ENCODE measurements at regions not wholly inside any gene's neighbourhood (a gene's known extent, or its start where the extent isn't known, plus 50 kb on each side); places are given as distances from the start of the nearest gene placed in this dataset.
"Not testable (repeated sequence)": the region's sequence is repeated elsewhere in the genome, so short reads cannot be mapped to it uniquely, and the experiment has no call there.

DNA sequence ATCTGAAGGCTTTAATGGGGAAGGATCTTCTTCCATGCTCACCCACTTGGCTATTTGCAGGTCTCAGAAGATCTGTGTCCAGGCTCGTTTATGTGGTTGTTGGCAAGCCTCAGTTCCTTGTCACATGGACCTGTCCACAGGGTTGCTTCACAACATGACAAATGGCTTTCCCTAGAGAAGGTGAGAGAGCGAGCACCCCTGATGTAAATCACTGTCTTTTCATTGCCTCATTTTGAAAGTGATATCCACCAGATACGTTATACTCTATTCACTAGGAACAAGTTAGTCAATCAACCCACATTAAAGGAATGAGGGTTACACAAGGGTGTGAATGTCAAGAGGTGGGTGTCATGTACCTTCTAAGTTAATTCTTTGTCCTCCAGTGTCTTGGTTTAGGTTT is 433.3 kb downstream of the RPS6KC1 start:
- POLR2A ChIA-PET = no interaction called here
- H3K9me3 Mint-ChIP-seq = no peaks in the 10 kb centered on the region
- no peaks in the 10 kb centered on the region for H3K4me1 Mint-ChIP-seq
- no peaks in the 10 kb centered on the region for H3K36me3 Mint-ChIP-seq
- DNase-seq (no peak), ATAC-seq (ENCODE audit: low read depth) (no peak)
- no peak overlapping the region for H3K27ac Mint-ChIP-seq
- H3K27me3 Mint-ChIP-seq = peaks cover 1% of the 10 kb centered on the region
- H3K4me3 Mint-ChIP-seq = no peak overlapping the region

DNA sequence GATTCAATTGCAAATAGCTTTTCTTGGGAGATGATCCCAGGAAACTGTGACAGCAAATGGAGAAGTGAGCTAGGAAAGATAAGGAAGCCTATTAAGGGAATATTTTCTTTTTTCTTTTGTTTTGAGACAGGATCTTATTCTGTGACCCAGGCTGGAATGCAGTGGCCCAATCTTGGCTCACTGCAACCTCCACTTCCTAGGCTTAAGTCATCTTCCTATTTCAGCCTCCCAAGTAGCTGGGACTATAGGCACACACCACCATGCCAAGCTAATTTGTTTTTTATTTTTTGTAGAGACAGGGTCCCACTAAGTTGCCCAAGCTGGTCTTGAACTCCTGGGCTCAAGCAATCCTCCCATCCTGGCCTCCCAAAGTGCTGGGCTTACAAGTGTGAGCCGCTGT is 433.7 kb downstream of the RPS6KC1 start:
- Mint-ChIP-seq H3K9me3 (no peaks in the 10 kb centered on the region), H3K27me3 (no peaks in the 10 kb centered on the region), H3K36me3 (no peaks in the 10 kb centered on the region), H3K27ac (no peak overlapping the region), H3K4me1 (no peaks in the 10 kb centered on the region), H3K4me3 (no peak overlapping the region)
- ATAC-seq (ENCODE audit: low read depth) = no peak
- DNase-seq = no peak
- POLR2A ChIA-PET = no interaction called here

DNA sequence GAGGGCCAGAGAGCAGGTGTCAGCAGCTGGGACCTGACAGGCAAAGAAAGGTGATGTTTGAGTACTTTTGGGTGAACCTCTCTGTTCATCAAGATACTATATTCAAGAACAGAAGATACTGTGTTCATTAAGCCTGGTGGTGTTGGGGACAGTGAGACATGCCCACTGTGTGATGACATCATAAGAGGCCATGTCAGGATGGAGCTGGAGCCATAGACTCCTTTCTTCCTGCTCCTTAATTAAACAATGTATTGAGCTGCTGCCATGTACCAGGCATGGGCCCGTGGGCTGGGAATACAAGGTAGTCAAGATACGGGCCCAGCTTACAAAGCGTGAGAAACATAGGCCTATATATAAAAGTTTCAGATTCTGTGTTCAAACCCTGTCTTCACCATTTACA is 435.4 kb downstream of the RPS6KC1 start:
- Mint-ChIP-seq H3K9me3 (no peaks in the 10 kb centered on the region), H3K27ac (no peak overlapping the region)

DNA sequence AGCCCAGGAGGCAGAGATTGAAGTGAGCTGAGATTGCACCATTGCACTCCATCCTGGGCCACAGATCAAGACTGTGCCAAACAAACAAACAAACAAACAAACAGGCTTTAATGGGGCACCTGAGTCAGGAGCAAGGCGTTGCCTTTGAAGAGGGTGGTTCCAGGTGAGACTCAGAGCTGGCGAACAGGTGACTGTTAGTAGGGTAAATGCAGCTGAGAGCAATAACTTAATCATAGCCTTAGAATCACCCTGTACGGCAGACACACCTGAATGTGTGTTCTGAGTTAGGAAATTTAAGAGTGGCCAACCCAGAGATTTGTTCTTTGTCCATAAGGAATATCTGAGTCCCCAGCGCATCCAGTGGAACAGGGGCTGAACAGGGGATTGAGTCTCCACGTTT is 440.4 kb downstream of the RPS6KC1 start:
- no peak overlapping the region for H3K4me3 Mint-ChIP-seq
- no peaks in the 10 kb centered on the region for H3K9me3 Mint-ChIP-seq
- POLR2A ChIA-PET = no interaction called here
- no peaks in the 10 kb centered on the region for H3K36me3 Mint-ChIP-seq
- DNase-seq (no peak), ATAC-seq (ENCODE audit: low read depth) (no peak)
- no peaks in the 10 kb centered on the region for H3K27me3 Mint-ChIP-seq
- no peak overlapping the region for H3K27ac Mint-ChIP-seq
- H3K4me1 Mint-ChIP-seq = no peaks in the 10 kb centered on the region

More for the DNA sequence above, 435.4 kb downstream of the RPS6KC1 start:
- ATAC-seq (ENCODE audit: low read depth) = no peak
- no peak for DNase-seq
- POLR2A ChIA-PET = no interaction called here
- H3K4me3 Mint-ChIP-seq = no peak overlapping the region
- H3K27me3 Mint-ChIP-seq = no peaks in the 10 kb centered on the region
- no peaks in the 10 kb centered on the region for H3K4me1 Mint-ChIP-seq
- H3K36me3 Mint-ChIP-seq = no peaks in the 10 kb centered on the region

DNA sequence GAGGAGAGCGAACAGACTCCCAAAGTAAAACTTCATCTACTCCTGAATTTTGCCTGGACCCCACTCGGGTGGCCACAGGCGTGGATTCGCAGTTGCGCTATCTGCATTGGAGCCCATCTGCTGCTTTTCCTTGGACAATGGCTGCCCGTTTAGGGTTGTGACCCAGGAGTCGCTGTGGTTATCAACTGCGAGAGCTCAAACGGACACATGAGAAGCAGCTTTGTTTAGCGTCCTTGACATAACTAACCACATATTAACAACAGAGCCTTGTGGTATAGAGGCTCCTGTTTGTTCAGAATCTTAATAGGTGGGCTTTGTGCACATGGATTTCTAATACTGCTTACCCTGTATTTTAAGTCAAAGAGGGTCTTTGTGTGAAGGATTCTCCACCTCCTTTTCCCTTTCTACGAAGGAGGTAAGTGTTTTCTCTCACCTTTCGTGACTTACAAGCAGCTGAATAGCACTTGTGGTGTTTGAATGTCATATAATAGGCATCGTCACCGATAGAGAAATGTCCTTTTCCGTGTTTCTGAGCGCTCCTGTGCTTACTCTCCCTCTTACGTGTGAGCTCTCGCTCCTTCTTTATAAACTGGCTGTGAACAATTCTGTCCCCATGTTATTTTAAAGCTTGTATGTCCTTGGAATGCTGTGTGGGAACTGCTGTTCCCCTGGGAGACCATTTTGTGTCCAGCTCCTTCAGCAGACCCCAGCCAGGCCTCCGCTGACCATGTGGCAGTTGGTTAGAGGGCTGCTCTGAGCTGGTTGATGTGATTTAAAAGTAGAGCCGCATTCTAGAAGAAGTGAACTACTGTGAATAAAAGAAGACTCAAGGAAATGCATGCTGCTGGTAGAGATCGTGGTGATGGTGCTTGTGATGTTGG is 441.4 kb downstream of the RPS6KC1 start:
- DNase-seq = no peak
- Mint-ChIP-seq H3K36me3 (no peaks in the 10 kb centered on the region), H3K4me3 (no peak overlapping the region), H3K9me3 (no peaks in the 10 kb centered on the region), H3K27me3 (no peaks in the 10 kb centered on the region), H3K4me1 (no peaks in the 10 kb centered on the region), H3K27ac (no peak overlapping the region)
- ATAC-seq (ENCODE audit: low read depth) = no peak
- POLR2A ChIA-PET = no interaction called here

DNA sequence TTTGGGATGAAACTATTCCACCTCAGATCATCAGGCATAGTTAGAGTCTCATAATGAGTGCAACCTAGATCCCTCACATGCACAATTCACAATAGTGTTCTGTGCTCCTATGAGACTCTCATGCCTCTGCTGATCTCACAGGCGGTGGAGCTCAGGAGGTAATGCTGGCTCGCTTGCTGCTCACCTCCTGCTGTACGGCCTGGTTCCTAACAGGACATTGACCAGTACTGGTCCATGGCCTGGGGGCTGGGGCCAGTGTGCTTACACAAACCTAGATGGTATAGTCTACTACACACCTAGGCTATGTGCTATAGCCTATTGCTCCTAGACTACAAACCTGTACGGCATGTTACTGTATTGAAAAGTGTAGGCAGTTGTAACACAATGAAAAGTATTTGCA is 448.4 kb downstream of the RPS6KC1 start:
- POLR2A ChIA-PET = no interaction called here
- ATAC-seq (ENCODE audit: low read depth) = no peak
- no peaks in the 10 kb centered on the region for H3K36me3 Mint-ChIP-seq
- H3K4me1 Mint-ChIP-seq = no peaks in the 10 kb centered on the region
- no peaks in the 10 kb centered on the region for H3K27me3 Mint-ChIP-seq
- no peak overlapping the region for H3K27ac Mint-ChIP-seq
- H3K4me3 Mint-ChIP-seq = no peak overlapping the region
- no peak for DNase-seq
- H3K9me3 Mint-ChIP-seq = no peaks in the 10 kb centered on the region

DNA sequence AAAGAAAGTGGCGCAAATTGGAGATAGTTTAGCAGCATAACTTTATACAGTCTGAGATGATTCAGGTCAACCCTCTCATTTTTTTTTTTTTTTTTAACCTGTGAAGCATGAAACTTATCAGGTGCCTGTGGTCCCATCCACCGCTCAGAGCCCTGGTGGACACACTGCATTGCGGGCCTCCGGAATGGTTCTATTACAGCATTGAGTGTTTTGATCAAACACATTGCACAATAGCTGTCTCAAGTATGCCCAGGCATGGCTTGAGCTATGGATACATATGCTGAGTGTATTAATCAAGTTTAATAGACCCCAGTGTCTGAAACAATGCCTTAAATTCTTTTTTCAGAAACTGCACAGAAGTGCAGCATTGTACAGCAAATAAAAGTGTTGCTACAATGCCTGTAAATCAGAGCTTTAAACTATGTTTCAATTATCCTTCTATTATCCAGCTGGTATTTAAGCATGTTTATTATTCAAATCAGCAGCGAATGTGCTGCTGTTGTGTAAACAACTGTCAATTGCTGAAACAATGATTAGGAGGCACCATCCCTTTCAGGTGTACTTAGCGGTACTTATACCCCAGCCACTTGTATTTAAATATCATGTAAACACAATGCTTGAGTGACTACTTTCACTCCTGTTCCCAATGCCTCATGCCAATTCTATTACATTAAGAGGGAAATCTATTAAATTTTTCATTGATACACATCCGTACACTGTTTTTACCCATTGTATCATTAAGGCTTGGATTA is 456.6 kb downstream of the RPS6KC1 start:
- no peak for ATAC-seq (ENCODE audit: low read depth)
- Mint-ChIP-seq H3K27ac (no peak overlapping the region), H3K36me3 (no peaks in the 10 kb centered on the region), H3K4me3 (no peak overlapping the region), H3K9me3 (no peaks in the 10 kb centered on the region), H3K4me1 (no peaks in the 10 kb centered on the region), H3K27me3 (no peaks in the 10 kb centered on the region)
- POLR2A ChIA-PET = no interaction called here
- no peak for DNase-seq

DNA sequence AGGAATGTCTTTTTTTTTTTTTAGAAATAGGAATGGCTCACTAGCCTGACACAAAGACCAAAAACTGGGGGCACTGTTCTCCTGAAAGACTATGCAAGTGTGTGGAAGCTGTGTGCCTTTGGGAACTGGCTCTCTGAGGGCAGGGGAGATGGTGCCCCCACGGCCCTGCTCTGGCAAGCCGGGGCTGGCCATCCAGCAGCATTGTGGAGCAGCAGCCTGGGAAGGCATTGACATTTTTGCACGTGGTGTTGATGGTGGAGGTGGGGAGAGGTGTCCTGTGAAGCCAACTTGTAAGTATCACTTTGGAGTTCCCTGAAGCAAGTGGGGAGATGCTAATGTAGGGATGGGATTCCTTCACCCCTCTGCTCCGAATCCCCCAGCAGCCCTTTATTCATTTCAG is 460.1 kb downstream of the RPS6KC1 start:
- Mint-ChIP-seq H3K36me3 (no peaks in the 10 kb centered on the region), H3K4me3 (no peak overlapping the region), H3K27ac (no peak overlapping the region), H3K9me3 (no peaks in the 10 kb centered on the region), H3K4me1 (no peaks in the 10 kb centered on the region), H3K27me3 (no peaks in the 10 kb centered on the region)
- DNase-seq (no peak), ATAC-seq (ENCODE audit: low read depth) (no peak)
- POLR2A ChIA-PET = no interaction called here

DNA sequence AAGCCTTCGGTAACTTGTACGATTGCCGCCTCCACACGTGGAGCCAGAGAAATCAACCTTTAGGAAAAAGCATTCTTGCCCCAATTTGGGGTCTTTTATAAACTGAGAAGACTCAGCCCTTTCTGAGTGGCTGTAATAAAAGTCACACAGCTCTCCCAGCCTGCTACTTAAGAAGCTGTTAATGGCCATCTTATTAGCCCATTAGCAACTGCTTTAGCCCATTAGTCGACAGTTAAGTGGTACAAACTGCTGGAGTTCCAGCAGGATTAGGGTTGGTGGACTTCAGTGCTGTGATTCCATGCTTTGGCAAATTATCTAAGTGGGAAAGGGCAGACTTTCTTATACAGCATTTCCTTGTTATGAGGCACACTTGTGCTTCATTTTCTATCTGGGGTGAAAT is 461.3 kb downstream of the RPS6KC1 start:
- Mint-ChIP-seq H3K27ac (no peak overlapping the region), H3K9me3 (no peaks in the 10 kb centered on the region), H3K4me1 (no peaks in the 10 kb centered on the region), H3K36me3 (no peaks in the 10 kb centered on the region), H3K4me3 (no peak overlapping the region), H3K27me3 (no peaks in the 10 kb centered on the region)
- ATAC-seq (ENCODE audit: low read depth) (no peak), DNase-seq (no peak)
- POLR2A ChIA-PET = no interaction called here

DNA sequence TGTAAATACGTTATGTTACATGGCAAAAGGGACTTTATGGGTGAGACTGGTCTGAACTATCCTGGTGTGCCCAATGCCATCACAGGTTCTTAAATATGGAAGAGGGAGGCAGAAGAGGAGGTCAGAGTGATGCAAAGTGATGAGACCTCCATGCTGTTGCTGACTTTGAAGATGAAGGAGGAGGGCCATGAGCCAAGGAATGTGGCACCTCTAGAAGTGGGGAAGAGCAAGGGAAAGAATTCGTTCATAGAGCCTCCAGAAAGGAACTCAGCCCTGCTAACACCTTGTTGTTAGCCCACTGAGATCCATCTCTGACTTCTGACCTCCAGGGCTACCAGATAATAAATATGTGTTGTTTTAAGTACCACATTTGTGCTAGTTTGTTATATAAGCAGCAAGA is 462.0 kb downstream of the RPS6KC1 start:
- H3K36me3 Mint-ChIP-seq = no peaks in the 10 kb centered on the region
- H3K27me3 Mint-ChIP-seq = no peaks in the 10 kb centered on the region
- H3K4me3 Mint-ChIP-seq = no peak overlapping the region
- H3K27ac Mint-ChIP-seq = no peak overlapping the region
- POLR2A ChIA-PET = no interaction called here
- no peaks in the 10 kb centered on the region for H3K9me3 Mint-ChIP-seq
- DNase-seq (no peak), ATAC-seq (ENCODE audit: low read depth) (no peak)
- H3K4me1 Mint-ChIP-seq = no peaks in the 10 kb centered on the region

DNA sequence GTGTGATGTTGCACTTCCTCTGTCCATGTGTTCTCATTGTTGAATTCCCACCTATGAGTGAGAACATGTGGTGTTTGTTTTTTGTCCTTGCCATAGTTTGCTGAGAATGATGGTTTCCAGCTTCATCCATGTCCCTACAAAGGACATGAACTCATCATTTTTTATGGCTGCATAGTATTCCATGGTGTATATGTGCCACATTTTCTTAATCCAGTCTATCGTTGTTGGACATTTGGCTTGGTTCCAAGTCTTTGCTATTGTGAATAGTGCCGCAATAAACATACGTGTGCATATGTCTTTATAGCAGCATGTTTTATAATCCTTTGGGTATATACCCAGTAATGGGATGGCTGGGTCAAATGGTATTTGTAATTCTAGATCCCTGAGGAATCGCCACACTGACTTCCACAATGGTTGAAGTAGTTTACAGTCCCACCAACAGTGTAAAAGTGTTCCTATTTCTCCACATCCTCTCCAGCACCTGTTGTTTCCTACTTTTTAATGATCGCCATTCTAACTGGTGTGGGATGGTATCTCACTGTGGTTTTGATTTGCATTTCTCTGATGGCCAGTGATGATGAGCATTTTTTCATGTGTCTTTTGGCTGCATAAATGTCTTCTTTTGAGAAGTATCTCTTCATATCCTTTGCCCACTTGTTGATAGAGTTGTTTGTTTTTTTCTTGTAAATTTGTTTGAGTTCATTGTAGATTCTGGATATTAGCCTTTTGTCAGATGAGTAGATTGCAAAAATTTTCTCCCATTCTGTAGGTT is 463.6 kb downstream of the RPS6KC1 start:
- H3K4me1 Mint-ChIP-seq; H3K4me3 Mint-ChIP-seq; POLR2A ChIA-PET; H3K9me3 Mint-ChIP-seq; DNase-seq; ATAC-seq (ENCODE audit: low read depth); H3K27ac Mint-ChIP-seq; H3K27me3 Mint-ChIP-seq; H3K36me3 Mint-ChIP-seq: not testable (repeated sequence)

DNA sequence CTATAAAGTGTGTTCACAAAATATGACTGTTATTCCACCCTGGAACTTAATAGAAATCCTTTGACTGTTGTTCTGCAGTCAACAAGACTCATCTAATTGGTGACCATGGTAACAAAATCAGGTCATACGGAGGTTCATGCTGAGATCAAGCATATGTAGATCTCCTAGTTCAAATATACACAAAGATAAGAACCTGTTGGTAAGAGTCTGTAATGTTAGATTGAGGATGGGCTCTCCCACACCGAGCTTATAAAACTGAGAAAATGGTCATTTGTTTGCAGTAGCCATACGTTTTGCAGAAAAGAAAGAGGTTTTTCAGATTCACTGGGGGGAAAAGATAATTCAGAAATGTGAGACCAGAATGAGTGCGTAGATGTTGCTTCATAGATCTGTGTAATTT is 468.1 kb downstream of the RPS6KC1 start:
- Mint-ChIP-seq H3K36me3 (no peaks in the 10 kb centered on the region), H3K4me1 (no peaks in the 10 kb centered on the region), H3K4me3 (no peak overlapping the region), H3K9me3 (peaks cover 4% of the 10 kb centered on the region), H3K27me3 (no peaks in the 10 kb centered on the region), H3K27ac (no peak overlapping the region)
- DNase-seq (no peak), ATAC-seq (ENCODE audit: low read depth) (no peak)
- POLR2A ChIA-PET = no interaction called here

DNA sequence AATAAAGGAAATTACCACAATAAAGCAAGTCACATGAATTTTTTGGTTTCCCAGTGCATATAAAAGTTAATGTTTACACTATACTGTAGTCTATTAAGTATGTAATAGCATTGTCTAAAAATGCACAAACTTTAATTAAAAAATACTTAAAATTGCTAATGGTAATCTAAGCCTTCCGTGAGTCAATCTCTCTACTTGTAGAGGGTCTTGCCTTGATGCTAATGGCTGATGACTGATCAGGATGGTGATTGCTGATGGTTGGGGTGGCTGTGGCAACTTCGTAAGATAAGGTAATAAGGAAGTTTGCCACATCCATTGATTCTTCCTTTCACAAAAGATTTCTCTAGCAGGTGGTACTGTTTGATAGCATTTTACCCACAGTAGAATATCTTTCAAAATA is 466.6 kb upstream of the PROX1 start:
- DNase-seq (no peak), ATAC-seq (ENCODE audit: low read depth) (no peak)
- H3K4me1 Mint-ChIP-seq = no peaks in the 10 kb centered on the region
- no peak overlapping the region for H3K4me3 Mint-ChIP-seq
- no peak overlapping the region for H3K27ac Mint-ChIP-seq
- no peaks in the 10 kb centered on the region for H3K27me3 Mint-ChIP-seq
- no peaks in the 10 kb centered on the region for H3K36me3 Mint-ChIP-seq
- peaks cover 4% of the 10 kb centered on the region for H3K9me3 Mint-ChIP-seq
- POLR2A ChIA-PET = no interaction called here
